Cardiac muscle cell (in vitro differentiated cells and primary cell): ENCODE measurements at regions not wholly inside any gene's neighbourhood (a gene's known extent, or its start where the extent isn't known, plus 50 kb on each side); places are given as distances from the start of the nearest gene placed in this dataset.

ENCODE experiments used
- DNase-seq, 2 donors: peaks; one replicate each; pipeline versions ENCODE4 v3.0.0 to v3.0.0-alpha.2; 2010 to 2017; ENCODE audit warnings: low read depth in 1 of 2, low spot score in 1 of 2
- H3K27ac ChIP-seq: fragments of 200-600 bp; sonication (generic); 2 replicates; pipeline ENCODE4 v1.5.1; 2016
- H3K27me3 ChIP-seq: fragments of 200-600 bp; sonication (generic); 2 replicates; pipeline ENCODE4 v1.6.0; 2016; ENCODE audit warnings: control low read depth
- H3K36me3 ChIP-seq: fragments of 200-600 bp; sonication (generic); 2 replicates; pipeline ENCODE4 v1.5.1; 2016; ENCODE audit warnings: control low read depth
- H3K4me1 ChIP-seq: fragments of 200-600 bp; sonication (generic); 2 replicates; pipeline ENCODE4 v1.8.1; 2017; ENCODE audit warnings: low read depth, mild to moderate bottlenecking, mixed run types
- H3K4me3 ChIP-seq: fragments of 200-600 bp; sonication (generic); 2 replicates; pipeline ENCODE4 v1.5.1; 2016; ENCODE audit warnings: mild to moderate bottlenecking
- H3K9me3 ChIP-seq: fragments of 200-600 bp; sonication (generic); 2 replicates; pipeline ENCODE4 v1.5.1; 2017; ENCODE audit warnings: low read depth, mild to moderate bottlenecking, control low read depth
- TF ChIP-seq, protein P1 (sequence below): IDR thresholded peaks from 2 replicates; pipeline ENCODE4 v1.5.1; 2012; ENCODE audit warnings: low read depth, mild to moderate bottlenecking, low read length

DNA sequence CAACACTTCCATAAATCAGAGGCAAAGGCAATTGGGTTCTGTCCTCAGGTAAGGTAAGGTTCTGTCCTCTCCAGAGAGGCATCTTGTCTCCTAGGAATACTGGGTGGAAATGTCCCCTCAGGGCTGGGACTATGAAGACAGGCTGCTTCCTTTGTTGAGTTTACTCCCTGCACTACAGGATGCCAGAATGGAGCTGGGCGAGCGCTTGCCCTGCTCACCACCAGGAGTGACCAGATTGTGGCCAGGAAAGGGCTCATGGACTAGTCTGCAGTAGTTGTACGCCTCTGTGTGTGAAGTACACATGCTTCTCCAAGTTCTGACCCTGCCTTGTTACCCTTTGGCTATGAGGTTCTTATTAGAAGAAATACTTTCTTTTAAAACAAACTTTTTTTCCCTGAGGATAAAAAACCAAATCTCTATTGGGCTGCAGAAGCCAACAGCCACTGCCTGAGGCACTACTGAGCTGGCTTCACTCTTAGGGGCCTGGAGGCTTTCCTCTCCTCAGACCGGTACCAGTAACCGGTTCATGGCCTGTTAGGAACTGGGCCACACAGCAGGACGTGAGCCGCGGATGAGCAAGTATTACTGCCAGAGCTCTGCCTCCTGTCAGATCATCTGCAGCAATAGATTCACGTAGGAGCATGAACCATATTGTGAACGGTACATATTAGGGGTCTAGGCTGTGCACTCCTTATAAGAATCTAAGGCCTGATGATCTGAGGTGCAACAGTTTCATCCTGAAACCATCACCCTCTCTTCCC, 83.2 kb downstream of the DHRS2 start:
- no peaks in the 10 kb centered on the region for H3K27me3 ChIP-seq
- no peak overlapping the region for H3K4me3 ChIP-seq
- DNase-seq = no peak
- H3K4me1 ChIP-seq = no peaks in the 10 kb centered on the region
- TF ChIP-seq, protein P1, sequence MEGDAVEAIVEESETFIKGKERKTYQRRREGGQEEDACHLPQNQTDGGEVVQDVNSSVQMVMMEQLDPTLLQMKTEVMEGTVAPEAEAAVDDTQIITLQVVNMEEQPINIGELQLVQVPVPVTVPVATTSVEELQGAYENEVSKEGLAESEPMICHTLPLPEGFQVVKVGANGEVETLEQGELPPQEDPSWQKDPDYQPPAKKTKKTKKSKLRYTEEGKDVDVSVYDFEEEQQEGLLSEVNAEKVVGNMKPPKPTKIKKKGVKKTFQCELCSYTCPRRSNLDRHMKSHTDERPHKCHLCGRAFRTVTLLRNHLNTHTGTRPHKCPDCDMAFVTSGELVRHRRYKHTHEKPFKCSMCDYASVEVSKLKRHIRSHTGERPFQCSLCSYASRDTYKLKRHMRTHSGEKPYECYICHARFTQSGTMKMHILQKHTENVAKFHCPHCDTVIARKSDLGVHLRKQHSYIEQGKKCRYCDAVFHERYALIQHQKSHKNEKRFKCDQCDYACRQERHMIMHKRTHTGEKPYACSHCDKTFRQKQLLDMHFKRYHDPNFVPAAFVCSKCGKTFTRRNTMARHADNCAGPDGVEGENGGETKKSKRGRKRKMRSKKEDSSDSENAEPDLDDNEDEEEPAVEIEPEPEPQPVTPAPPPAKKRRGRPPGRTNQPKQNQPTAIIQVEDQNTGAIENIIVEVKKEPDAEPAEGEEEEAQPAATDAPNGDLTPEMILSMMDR = no peak
- H3K36me3 ChIP-seq = no peaks in the 10 kb centered on the region
- no peak overlapping the region for H3K27ac ChIP-seq
- no peaks in the 10 kb centered on the region for H3K9me3 ChIP-seq

DNA sequence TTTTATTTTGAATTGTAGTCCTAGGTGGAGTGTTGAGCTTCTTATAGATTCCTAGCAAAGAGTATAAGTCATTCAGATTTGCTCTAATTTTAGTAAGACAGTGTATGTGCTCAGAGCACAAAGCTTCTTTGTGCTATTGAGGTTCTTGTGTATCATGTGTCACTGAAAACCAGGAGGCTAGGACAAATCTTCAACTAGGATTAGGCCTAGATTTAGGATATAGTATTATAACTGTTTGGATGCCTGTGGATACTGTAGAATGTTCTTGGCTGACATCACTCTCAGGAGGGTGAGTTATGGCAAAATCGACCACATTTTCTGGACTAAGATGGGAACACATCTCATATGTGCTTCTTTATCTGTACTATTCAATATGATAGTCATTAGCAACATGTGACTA, 86.5 kb downstream of the DHRS2 start:
- Histone ChIP-seq H3K27ac (no peak overlapping the region), H3K9me3 (no peaks in the 10 kb centered on the region), H3K4me3 (no peak overlapping the region), H3K4me1 (no peaks in the 10 kb centered on the region), H3K36me3 (no peaks in the 10 kb centered on the region), H3K27me3 (no peaks in the 10 kb centered on the region)
- TF ChIP-seq, protein P1 = no peak
- DNase-seq = no peak

DNA sequence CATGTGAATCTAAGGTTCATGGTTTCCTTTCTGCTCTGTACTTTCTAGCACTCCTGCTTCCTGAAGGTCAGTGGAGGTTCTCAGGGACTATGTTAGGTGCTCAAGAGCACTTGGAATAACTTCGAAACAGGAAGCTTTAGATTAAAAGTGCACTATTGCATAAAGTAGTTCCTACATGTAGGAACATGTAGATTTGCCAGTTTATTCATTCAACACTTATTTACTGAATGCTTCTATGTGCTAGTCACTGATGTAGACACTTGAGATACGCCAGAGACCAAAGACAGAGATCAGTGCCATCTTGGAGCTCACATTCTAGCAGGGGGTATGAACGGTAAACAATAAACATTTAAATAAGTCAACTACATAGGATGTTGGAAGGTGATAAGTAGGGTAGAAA, 87.7 kb downstream of the DHRS2 start:
- H3K36me3 ChIP-seq = no peaks in the 10 kb centered on the region
- TF ChIP-seq, protein P1 = no peak
- no peak for DNase-seq
- no peak overlapping the region for H3K4me3 ChIP-seq
- H3K9me3 ChIP-seq = no peaks in the 10 kb centered on the region
- no peaks in the 10 kb centered on the region for H3K27me3 ChIP-seq
- H3K27ac ChIP-seq = no peak overlapping the region
- no peaks in the 10 kb centered on the region for H3K4me1 ChIP-seq

DNA sequence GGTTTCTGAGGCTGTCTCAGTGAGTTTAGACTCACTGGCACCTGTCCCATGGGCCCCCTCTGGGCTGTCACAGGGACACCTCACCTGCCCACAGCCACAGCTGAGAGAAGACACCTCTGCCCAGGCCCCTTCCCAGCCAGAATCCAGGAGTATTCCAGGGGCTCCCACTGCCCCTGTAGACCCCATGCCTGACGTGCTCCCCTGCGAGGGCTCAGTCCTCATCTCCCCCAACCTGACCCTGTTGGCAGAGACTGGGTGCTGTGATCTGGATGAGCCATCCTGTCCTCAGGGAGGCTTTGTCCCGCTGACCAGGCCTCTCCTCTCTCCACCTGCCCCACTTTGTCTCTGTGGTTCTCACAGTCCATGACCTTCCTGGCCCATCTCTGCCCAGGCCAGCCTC, 89.4 kb downstream of the DHRS2 start:
- H3K4me1 ChIP-seq = no peaks in the 10 kb centered on the region
- H3K9me3 ChIP-seq = no peaks in the 10 kb centered on the region
- no peak overlapping the region for H3K4me3 ChIP-seq
- H3K27ac ChIP-seq = no peak overlapping the region
- TF ChIP-seq, protein P1 = no peak
- H3K27me3 ChIP-seq = no peaks in the 10 kb centered on the region
- DNase-seq = no peak
- no peaks in the 10 kb centered on the region for H3K36me3 ChIP-seq

- DNase-seq = no peak
- no peak overlapping the region for H3K27ac ChIP-seq
- TF ChIP-seq, protein P1 = no peak
- no peaks in the 10 kb centered on the region for H3K4me1 ChIP-seq
- no peaks in the 10 kb centered on the region for H3K36me3 ChIP-seq
- H3K4me3 ChIP-seq = no peak overlapping the region
- no peaks in the 10 kb centered on the region for H3K27me3 ChIP-seq
- no peaks in the 10 kb centered on the region for H3K9me3 ChIP-seq
These were observed 90.0 kb downstream of the DHRS2 start for GRCh38 chr14:23725980-23726710.
